ENCODE measurements at regions not wholly inside any gene's neighbourhood (a gene's known extent, or its start where the extent isn't known, plus 50 kb on each side); places are given as distances from the start of the nearest gene placed in this dataset.

- in situ Hi-C loops (cut with MboI; ENCODE audit: low pct_ligation_motif_present in 1 of 4, low pct_unique_long_range_greater_than_20kb in 1 of 4, low sequenced_read_pairs in 3 of 4) (no loop called here), intact Hi-C loops (cut with DNase I; ENCODE audit: low total_unique reads) (no loop called here)
- Histone ChIP-seq H3K4me3 (no peak overlapping the region), H3K27me3 (no peaks in the 10 kb centered on the region), H3K27ac (no peak overlapping the region), H3K4me1 (no peaks in the 10 kb centered on the region), H3K9me3 (no peaks in the 10 kb centered on the region), H3K36me3 (no peaks in the 10 kb centered on the region)
- TF ChIP-seq POLR2AphosphoS5 (IDR thresholded peaks at IDR 0.05) (no peak), POLR2A (IDR thresholded peaks at IDR 0.05) (no peak), EP300 (IDR thresholded peaks at IDR 0.05; ENCODE audit: low read depth) (no peak), CTCF (IDR thresholded peaks at IDR 0.05) (no peak)
- WGBS, 2 donors (ENCODE audit: low coverage in 1 of 2) = 57 to 78% methylated on average over 3 of the region's 3 CpGs
- no peak for DNase-seq
These were observed 62.5 kb upstream of the METAP2 start for GRCh38 chr12:95411466-95411865.

- 64 to 76% methylated on average over 2 to 4 of the region's 4 CpGs for WGBS, 2 donors (ENCODE audit: low coverage in 1 of 2)
- no peak for DNase-seq
- TF ChIP-seq CTCF (IDR thresholded peaks at IDR 0.05) (no peak), POLR2AphosphoS5 (IDR thresholded peaks at IDR 0.05) (no peak), EP300 (IDR thresholded peaks at IDR 0.05; ENCODE audit: low read depth) (no peak), POLR2A (IDR thresholded peaks at IDR 0.05) (no peak)
- in situ Hi-C loops (cut with MboI; ENCODE audit: low pct_ligation_motif_present in 1 of 4, low pct_unique_long_range_greater_than_20kb in 1 of 4, low sequenced_read_pairs in 3 of 4) = no loop called here
- Histone ChIP-seq H3K36me3 (no peaks in the 10 kb centered on the region), H3K27ac (peak overlapping the region in 1 of 4 donors; percentile 39), H3K9me3 (no peaks in the 10 kb centered on the region), H3K27me3 (no peaks in the 10 kb centered on the region), H3K4me3 (no peak overlapping the region), H3K4me1 (peaks cover 0 to 5% (median 0%) of the 10 kb centered on the region in 4 donors)
- intact Hi-C loops (cut with DNase I; ENCODE audit: low total_unique reads) = no loop called here
These were observed 61.3 kb upstream of the METAP2 start for GRCh38 chr12:95412482-95413311.

GRCh38 chr12:95413576-95413975 is 60.4 kb upstream of the METAP2 start:
- intact Hi-C loops (cut with DNase I; ENCODE audit: low total_unique reads) = no loop called here
- no peaks in the 10 kb centered on the region for H3K36me3 ChIP-seq
- WGBS, 2 donors (ENCODE audit: low coverage in 1 of 2) = 86 to 87% methylated on average over 3 of the region's 3 CpGs

GRCh38 chr12:95415451-95415850 is 58.5 kb upstream of the METAP2 start:
- WGBS, 2 donors (ENCODE audit: low coverage in 1 of 2) = 56 to 67% methylated on average over 1 of the region's 1 CpG
- intact Hi-C loops (cut with DNase I; ENCODE audit: low total_unique reads) (no loop called here), in situ Hi-C loops (cut with MboI; ENCODE audit: low pct_ligation_motif_present in 1 of 4, low pct_unique_long_range_greater_than_20kb in 1 of 4, low sequenced_read_pairs in 3 of 4) (no loop called here)
- Histone ChIP-seq H3K4me3 (no peak overlapping the region), H3K4me1 (peaks cover 0 to 5% (median 2%) of the 10 kb centered on the region in 4 donors), H3K27me3 (no peaks in the 10 kb centered on the region), H3K27ac (no peak overlapping the region), H3K36me3 (no peaks in the 10 kb centered on the region), H3K9me3 (no peaks in the 10 kb centered on the region)
- DNase-seq = no peak
- TF ChIP-seq EP300 (IDR thresholded peaks at IDR 0.05; ENCODE audit: low read depth) (no peak), CTCF (IDR thresholded peaks at IDR 0.05) (no peak), POLR2A (IDR thresholded peaks at IDR 0.05) (no peak), POLR2AphosphoS5 (IDR thresholded peaks at IDR 0.05) (no peak)

More at GRCh38 chr12:95413576-95413975, 60.4 kb upstream of the METAP2 start:
- in situ Hi-C loops (cut with MboI; ENCODE audit: low pct_ligation_motif_present in 1 of 4, low pct_unique_long_range_greater_than_20kb in 1 of 4, low sequenced_read_pairs in 3 of 4) = no loop called here
- H3K4me1 ChIP-seq = peaks cover 0 to 5% (median 2%) of the 10 kb centered on the region in 4 donors
- no peak for DNase-seq
- TF ChIP-seq POLR2A (IDR thresholded peaks at IDR 0.05) (no peak), POLR2AphosphoS5 (IDR thresholded peaks at IDR 0.05) (no peak), CTCF (IDR thresholded peaks at IDR 0.05) (no peak), EP300 (IDR thresholded peaks at IDR 0.05; ENCODE audit: low read depth) (no peak)
- H3K4me3 ChIP-seq = no peak overlapping the region
- H3K27me3 ChIP-seq = no peaks in the 10 kb centered on the region
- no peak overlapping the region for H3K27ac ChIP-seq
- no peaks in the 10 kb centered on the region for H3K9me3 ChIP-seq

All from transverse colon (tissue), 4 donors.